GM08714 (cell line): ENCODE measurements at regions not wholly inside any gene's neighbourhood (a gene's known extent, or its start where the extent isn't known, plus 50 kb on each side); places are given as distances from the start of the nearest gene placed in this dataset.
A peak's percentile ranks its signal among the peaks of the same experiment; 100 is the strongest.

Experiments used
- H3K4me3 ChIP-seq: fragments of 200-500 bp; sonication (Bioruptor generic); 2 replicates; pipeline ENCODE4 v1.5.1; 2014; ENCODE audit warnings: mild to moderate bottlenecking, low read length, inconsistent platforms
- ZNF274 ChIP-seq: IDR thresholded peaks from 2 replicates; pipeline ENCODE4 v1.6.1; 2012; ENCODE audit warnings: mild to moderate bottlenecking, low read depth, low read length

DNA sequence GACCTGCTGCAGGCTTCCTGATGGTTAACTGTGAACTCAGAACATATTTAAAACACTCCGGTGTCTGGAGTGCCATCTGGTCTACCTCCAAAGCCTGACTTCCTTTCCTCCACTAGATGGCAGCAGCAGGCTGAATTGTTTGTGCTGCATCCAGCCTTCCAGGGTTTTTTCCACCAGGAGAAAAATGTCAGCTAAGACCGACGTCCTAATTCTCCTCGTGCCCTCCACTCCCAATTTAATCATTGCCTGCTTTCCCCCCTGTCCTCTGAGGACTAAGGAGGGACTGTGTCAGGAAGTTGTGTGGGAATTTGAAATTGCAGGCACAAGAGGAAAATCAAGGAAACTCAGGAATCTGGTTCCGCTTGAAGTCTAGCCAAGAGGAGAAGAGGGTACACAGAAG, 165.2 kb upstream of the UMPS start:
- H3K4me3 ChIP-seq: no peak overlapping the region
- no peak for TF ChIP-seq ZNF274

DNA sequence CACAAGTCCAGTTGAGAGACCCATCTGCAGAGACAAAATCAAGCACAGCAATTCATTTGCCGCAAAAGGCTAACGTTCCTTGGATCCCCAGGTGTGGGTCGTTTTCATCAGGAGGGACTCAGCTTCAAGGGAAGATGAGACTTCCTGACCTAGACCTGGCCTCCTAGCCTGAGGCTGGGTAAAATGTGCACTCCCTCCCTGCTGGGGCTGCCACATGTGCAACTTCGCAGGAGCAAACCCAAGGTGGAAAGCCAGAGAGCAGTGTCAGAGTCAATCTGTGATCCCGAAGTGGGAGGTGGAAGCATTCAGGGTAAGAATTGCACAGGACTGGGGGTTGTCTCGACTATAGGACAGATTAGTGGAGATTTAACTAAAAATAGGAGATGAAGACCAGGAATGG, 164.7 kb upstream of the UMPS start:
- no peak for TF ChIP-seq ZNF274
- no peak overlapping the region for H3K4me3 ChIP-seq

DNA sequence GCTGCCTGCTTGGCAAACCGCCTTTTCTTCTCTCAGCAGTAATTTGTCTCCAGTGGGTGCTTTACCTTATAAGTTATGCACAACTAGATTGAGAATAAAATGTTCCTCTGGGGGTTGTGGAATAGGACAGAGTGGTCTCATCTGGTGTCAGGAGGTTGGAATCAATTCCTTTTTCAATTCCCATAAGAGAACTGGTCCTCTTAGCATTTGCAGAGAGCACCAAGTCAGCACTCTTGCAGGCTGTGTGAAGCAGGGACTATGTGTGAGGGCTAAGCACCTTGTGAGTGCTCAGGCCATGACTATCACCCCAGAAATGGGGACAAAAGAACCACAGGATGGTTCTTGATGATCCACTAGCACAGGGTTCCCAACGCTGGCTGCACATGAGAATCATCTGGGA, 163.6 kb upstream of the UMPS start:
- no peak overlapping the region for H3K4me3 ChIP-seq
- no peak for TF ChIP-seq ZNF274

DNA sequence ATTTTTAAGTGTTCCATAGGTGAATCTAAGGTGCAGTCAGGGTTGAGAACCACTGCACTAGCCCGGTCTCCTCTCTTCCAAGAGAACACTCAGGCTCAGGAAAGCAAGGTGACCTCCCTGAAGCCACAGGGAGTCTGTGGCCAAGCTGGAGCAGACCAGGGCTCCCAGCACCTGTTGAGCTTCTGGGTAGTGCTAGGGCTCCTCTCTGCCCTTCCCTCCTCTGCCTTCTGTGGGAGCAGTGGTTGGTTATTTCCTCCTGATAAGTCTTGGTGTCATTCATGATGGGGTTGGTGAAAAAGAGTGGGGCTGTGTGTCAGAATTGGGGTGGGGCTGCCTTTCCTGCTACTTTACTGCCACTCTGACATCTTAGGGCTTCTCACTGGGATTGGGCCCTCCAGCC, 163.1 kb upstream of the UMPS start:
- no peak for TF ChIP-seq ZNF274
- H3K4me3 ChIP-seq: no peak overlapping the region

DNA sequence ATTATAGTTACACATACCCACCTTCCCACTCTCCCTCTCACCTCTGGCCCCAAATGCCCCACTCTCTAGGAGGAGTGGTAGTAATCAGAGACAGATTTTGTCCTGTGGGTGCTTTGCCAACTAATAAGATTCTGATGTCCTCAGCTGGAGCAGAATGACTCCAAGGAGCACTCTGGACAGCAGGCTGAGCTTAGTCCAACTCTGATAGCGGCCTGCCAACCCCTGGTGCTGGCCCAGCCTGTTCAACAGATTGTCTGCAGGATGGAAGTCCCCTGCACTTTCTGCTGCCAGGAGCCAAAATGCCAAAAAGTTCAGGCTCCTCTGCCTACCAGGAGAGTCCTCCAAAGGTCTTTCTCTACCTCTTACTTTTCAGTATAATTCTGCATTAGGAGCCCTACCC, 160.5 kb upstream of the UMPS start:
- no peak overlapping the region for H3K4me3 ChIP-seq
- no peak for TF ChIP-seq ZNF274

DNA sequence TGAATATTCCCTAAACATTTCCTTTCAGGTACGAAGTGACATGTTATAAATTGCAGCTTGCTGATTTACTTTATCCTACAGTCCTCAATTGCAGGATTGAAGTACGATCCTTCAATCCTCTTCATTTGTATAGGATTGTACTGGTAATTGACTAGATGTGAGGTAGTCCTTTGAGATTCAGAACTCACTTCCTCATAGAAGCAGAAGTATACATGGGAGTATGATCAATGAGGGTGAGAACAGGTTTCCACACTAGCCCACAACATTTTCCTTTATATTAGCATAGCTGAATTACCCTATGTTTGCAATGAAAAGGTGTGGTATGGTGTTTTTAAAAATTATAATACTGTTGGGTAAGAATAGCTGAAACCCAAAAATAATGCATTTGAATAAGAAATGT, 160.0 kb upstream of the UMPS start:
- no peak for TF ChIP-seq ZNF274
- H3K4me3 ChIP-seq: no peak overlapping the region

DNA sequence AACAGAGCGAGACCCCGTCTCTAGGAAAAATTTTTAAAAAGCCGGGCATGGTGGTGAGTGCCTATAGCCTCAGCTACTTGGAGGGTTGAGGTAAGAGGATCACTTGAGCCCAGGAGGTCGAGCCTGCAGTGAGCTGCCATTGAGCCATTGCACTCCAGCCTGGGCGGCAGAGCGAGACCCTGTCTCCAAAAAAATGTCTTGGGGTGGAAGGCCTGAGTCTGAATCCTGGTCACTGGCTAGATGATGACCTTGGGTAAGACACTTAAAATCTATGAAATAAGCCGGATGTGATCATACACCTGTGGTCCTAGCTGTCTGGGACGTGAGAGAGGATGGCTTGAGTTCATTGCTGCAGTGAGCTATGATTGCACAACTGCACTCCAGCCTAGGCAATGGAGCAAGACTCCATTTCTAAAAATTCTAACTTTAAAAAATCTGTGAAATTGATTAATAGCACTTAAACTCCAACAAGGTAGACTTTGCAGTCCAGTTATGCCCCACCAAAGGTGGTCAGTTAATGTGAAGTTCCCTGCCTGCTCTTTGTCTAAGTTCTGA, 157.3 kb upstream of the UMPS start:
- no peak for TF ChIP-seq ZNF274
- no peak overlapping the region for H3K4me3 ChIP-seq

DNA sequence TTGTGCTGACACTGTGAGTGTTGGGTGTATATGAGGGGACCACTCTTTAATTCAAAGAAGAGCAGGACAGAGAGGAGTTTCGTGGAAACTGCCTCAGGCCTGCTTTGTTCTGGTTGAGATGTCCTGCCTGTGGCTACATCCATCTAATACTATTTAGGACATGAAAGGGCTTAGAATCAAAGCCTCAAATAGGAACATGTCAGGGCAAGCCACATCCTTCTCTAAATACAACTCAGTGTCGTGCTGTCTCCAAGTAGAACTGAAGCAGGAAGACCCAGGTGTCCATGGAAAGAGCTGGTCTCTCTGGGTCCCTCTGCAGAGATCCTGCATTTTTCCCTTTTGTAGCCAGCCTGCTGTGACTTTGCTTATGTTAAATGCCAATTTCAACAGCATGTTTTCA, 156.2 kb upstream of the UMPS start:
- no peak overlapping the region for H3K4me3 ChIP-seq
- no peak for TF ChIP-seq ZNF274

DNA sequence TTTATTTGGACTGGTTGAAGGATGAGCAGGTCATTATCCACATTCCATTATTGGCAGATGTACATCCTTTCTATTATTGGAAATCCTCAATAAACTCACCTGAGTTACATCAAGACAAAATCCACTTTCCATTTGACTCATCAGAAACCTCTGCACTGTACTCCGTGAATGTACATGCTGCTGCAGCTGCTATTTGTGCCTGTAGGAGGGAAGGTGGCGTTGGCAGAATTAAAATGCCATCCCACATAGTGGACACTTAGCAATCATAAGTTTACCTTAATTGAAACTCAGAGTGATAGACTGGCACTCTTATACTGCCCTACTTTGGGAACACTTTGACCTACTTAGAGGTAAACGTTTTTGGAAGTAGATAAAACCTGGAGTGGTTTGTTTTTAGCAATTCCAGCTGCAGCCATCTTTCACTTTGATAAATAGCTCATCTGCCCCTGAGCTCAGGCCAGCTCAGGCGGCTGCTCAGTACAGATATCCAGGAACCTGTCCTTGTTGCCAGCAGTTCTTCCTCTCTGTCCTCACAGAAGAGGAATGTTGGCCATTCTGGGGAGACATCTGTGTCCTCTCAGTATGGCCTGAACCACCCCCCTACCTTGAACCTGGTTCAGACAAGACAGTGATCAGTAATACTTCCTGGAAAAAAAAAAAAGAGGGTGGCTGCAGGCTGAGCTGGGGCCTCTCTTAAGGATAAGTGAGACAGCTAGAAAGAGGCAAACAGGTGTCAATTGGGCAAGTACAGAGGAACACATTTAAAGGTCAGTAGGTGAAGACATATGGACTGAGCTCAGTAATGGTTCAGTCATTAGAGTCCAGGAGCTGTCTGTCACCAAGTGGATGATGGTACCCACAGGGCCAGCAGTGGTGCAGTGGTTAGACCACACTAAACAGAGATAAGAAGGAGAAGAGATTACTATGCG, 153.4 kb upstream of the UMPS start:
- no peak overlapping the region for H3K4me3 ChIP-seq
- no peak for TF ChIP-seq ZNF274

DNA sequence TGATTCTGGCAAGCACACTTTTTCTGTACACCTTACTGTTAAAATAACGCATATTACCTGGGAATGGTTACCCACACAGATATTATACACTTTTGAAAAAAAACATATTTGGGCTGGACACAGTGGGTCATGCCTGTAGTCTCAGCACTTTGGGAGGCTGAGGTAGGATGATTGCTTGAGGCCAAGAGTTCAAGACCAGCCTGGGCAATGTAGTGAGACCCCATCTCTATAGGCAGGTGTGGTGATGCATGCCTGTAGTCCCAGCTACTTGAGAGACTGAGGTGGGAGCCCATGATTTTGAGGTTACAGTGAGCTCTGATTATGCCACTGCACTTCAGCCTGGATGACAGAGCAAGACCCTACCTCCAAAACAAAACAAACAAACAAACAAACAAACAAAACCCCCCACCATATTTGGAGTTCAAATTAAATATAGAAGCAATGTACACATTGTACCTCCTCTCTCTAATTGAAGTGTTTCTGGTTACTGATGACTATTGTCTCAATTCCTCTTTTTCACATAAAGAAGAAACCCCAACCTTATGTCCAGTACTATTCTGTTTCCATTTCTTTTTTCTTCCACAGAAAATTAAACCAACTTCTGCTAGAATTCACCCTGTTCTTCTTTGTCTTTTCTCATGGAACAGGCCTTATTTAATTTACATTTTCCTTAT, 152.6 kb upstream of the UMPS start:
- no peak overlapping the region for H3K4me3 ChIP-seq
- no peak for TF ChIP-seq ZNF274

DNA sequence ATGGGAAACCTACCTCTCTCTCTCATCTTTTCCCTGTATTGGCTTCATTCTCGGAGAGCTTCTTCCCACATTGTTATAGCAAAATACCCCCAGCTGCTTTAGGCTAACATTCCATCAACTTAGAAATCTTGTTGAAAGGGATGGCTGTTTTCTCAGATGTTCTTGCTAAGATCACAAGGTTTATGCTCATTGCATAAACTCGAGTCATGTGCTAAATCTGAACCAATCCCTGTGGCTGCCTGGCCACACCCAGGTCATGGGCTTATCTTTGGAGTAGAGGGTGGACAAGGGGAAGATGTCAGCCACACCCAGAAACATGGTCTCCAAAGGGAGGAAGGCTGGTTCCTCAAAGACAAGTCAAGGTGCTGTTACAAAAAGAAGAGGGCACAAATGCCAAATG, 150.6 kb upstream of the UMPS start:
- no peak overlapping the region for H3K4me3 ChIP-seq

DNA sequence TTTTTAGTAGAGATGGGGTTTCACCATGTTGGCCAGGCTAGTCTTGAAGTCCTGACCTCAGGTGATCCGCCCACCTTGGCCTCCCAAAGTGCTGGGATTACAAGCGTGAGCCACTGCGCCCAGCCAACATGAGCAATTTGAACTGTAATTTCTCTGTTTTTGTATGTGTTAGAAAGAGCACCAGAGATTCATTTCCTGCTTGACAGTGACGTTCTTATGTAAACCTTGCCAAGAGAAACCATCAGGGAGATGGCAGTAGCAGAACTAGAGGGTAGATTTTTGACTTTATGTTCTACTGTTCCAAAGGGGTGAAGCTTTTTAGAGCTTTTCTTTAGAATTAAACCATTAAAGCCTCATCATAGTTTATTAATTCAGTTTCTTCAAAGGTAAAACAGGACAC, 148.1 kb upstream of the UMPS start:
- no peak for TF ChIP-seq ZNF274
- H3K4me3 ChIP-seq: no peak overlapping the region

More for the DNA sequence above, 150.6 kb upstream of the UMPS start:
- no peak for TF ChIP-seq ZNF274

DNA sequence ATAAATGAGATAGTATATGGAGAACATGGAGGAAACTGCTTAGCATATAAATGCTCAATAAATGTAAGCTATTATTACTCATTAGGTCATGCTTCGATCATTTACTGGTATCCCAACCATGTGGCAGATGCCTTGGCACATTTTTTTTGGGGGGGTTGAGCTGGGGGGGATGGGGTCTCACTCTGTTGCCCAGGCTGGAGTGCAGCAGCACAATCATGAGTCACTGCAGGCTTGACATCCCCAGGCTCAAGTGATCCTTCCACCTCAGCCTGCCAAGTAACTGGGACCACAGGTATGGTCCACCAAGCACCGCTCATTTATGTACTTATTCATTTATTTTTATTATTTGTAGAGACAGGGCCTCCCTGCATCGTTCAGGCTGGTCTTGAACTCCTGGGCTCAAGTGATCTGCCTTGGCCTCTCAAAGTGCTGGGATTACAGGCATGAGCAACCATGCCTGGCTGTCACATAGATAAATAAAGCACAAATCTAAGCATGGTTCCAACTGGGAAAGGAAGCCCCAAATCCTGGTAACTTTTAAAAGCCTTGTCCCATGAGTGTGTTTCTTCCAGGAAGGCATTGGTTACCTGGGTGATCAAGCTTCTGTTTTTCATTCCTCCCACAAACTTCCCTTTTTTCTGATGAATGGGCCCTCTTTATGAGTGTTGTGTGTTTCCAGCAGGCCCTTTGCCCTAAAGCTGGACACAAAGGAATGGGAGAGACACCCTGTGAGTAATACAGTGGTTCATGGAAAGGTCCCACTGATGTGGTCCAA, 147.4 kb upstream of the UMPS start:
- H3K4me3 ChIP-seq: no peak overlapping the region
- no peak for TF ChIP-seq ZNF274

DNA sequence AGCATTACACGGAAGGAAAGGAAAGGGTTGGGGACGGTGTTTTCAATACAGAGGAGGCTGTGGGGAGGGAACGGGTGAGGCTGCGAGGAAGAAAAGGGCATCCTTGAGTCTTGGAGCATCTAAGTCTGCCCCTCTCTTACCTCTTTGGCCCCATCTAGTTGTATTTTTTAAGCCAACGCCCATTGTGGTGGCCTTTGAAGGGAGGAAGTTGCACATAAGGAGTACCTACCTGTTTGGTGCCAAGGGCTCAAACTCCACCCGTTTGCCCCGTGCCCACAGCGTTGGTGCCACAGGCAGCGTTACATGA, 146.1 kb upstream of the UMPS start:
- TF ChIP-seq ZNF274: no peak
- H3K4me3 ChIP-seq: no peak overlapping the region; the same call in 1 of the 2 replicates

DNA sequence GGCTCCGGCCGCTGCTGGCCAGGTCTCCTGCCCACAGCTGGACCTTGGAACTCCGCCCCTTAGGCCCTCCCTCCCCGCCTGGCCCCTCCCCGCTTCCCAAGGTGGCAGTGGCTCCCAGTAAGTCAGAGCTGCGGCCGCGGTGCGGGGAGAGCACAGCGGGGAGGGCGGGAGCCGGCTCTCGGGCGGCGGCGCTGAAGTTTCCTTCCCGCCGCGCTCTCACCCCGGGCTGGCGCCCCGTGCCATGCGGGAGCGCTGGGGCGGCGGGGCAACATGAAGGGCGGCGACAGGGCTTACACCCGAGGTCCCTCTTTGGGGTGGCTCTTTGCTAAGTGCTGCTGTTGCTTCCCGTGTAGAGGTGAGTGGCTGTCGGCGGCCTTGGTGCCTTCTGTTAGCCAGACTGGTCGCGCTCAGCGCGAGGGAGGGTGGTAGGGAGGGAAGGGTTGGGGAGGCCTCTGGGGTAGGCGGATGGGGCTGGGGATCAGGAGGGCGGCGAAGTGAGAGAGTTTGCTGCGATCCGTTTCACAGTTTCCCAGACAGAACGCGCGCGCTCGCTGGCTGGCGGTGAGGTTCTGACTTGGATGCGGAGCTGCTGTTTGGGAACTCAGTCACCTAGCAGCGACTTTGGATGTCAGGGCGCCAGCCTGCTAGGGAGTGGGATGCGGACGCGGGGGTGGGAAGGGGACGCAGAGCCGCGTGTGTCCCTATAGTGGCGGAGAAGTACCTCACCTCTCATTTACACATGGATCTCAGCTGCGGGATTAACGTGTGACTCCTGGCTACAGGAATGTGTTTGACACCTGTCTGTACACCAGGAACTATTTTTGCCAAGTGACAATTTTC, 145.5 kb upstream of the UMPS start:
- no peak for TF ChIP-seq ZNF274
- H3K4me3 ChIP-seq: peak overlapping the region; percentile 29; the same call in 1 of the 2 replicates
